Osteoblast (primary cell): ENCODE measurements at regions not wholly inside any gene's neighbourhood (a gene's known extent, or its start where the extent isn't known, plus 50 kb on each side); places are given as distances from the start of the nearest gene placed in this dataset.

Experiments
- DNase-seq: peaks from one replicate; pipeline ENCODE4 v3.0.0; 2011; ENCODE audit warnings: low spot score, mixed read lengths; ENCODE audit not compliant: insufficient read length; ENCODE audit errors: missing footprints
- H2AFZ ChIP-seq: 2 replicates; pipeline ENCODE4 v1.6.0; 2011; ENCODE audit warnings: mild to moderate bottlenecking, low read length
- H3K27ac ChIP-seq: 2 replicates; pipeline ENCODE4 v1.5.1; 2011; ENCODE audit warnings: mild to moderate bottlenecking, low read depth, low read length, moderate library complexity
- H3K27me3 ChIP-seq: 2 replicates; pipeline ENCODE4 v1.6.0; 2012; ENCODE audit warnings: mild to moderate bottlenecking, control low read depth, inconsistent platforms, low read length, moderate library complexity; ENCODE audit not compliant: insufficient read depth
- H3K36me3 ChIP-seq: 2 replicates; pipeline ENCODE4 v1.5.1; 2011; ENCODE audit warnings: mild to moderate bottlenecking, low read length, control low read depth, moderate library complexity; ENCODE audit not compliant: insufficient read depth
- H3K4me1 ChIP-seq: 2 replicates; pipeline ENCODE4 v1.5.1; 2011; ENCODE audit warnings: mild to moderate bottlenecking, low read length, control low read depth, moderate library complexity; ENCODE audit not compliant: insufficient read depth
- H3K4me2 ChIP-seq: 2 replicates; pipeline ENCODE4 v1.6.0; 2011; ENCODE audit warnings: mild to moderate bottlenecking, low read length; ENCODE audit not compliant: insufficient read depth
- H3K4me3 ChIP-seq: fragments of 200-600 bp; sonication (generic); 3 replicates; pipeline ENCODE4 v1.5.1; 2012; ENCODE audit warnings: mild to moderate bottlenecking, low read length, inconsistent platforms; ENCODE audit not compliant: insufficient read depth
- H3K79me2 ChIP-seq: 2 replicates; pipeline ENCODE4 v1.6.0; 2012; ENCODE audit warnings: mild to moderate bottlenecking, low read length, control low read depth, inconsistent platforms; ENCODE audit not compliant: insufficient read depth
- H3K9me3 ChIP-seq: 2 replicates; pipeline ENCODE4 v1.5.1; 2011; ENCODE audit warnings: low read depth, low read length, control low read depth
- H4K20me1 ChIP-seq: 2 replicates; pipeline ENCODE4 v1.6.0; 2012; ENCODE audit warnings: mild to moderate bottlenecking, low read length, control low read depth; ENCODE audit not compliant: insufficient read depth
- CTCF ChIP-seq: IDR thresholded peaks from 2 replicates; pipeline ENCODE4 v1.5.1; 2011; ENCODE audit warnings: mild to moderate bottlenecking, low read depth, low read length, moderate library complexity; ENCODE audit errors: extremely low read depth

GRCh38 chr2:66665124-66665984 is 230.4 kb downstream of the MEIS1 start:
- no peaks in the 10 kb centered on the region for H3K9me3 ChIP-seq

GRCh38 chr2:66667301-66667700 is 232.4 kb downstream of the MEIS1 start:
- Histone ChIP-seq H3K9me3 (no peaks in the 10 kb centered on the region), H3K36me3 (no peaks in the 10 kb centered on the region), H3K79me2 (no peaks in the 10 kb centered on the region), H3K27me3 (no peaks in the 10 kb centered on the region), H3K4me2 (no peak overlapping the region), H3K27ac (no peak overlapping the region), H2AFZ (no peak overlapping the region), H4K20me1 (no peaks in the 10 kb centered on the region), H3K4me1 (no peaks in the 10 kb centered on the region), H3K4me3 (no peak overlapping the region)
- peak; percentile 14 for DNase-seq
- no peak for TF ChIP-seq CTCF

More at GRCh38 chr2:66665124-66665984, 230.4 kb downstream of the MEIS1 start:
- Histone ChIP-seq H4K20me1 (no peaks in the 10 kb centered on the region), H3K27ac (no peak overlapping the region), H3K36me3 (no peaks in the 10 kb centered on the region), H3K4me3 (no peak overlapping the region), H2AFZ (no peak overlapping the region), H3K4me1 (no peaks in the 10 kb centered on the region), H3K79me2 (no peaks in the 10 kb centered on the region), H3K27me3 (no peaks in the 10 kb centered on the region), H3K4me2 (no peak overlapping the region)
- DNase-seq: no peak
- no peak for TF ChIP-seq CTCF

GRCh38 chr2:66673286-66673685 is 238.4 kb downstream of the MEIS1 start:
- Histone ChIP-seq H3K4me3 (no peak overlapping the region), H2AFZ (no peak overlapping the region), H3K36me3 (no peaks in the 10 kb centered on the region), H3K27ac (no peak overlapping the region), H4K20me1 (no peaks in the 10 kb centered on the region), H3K9me3 (no peaks in the 10 kb centered on the region), H3K27me3 (no peaks in the 10 kb centered on the region), H3K79me2 (no peaks in the 10 kb centered on the region), H3K4me1 (no peaks in the 10 kb centered on the region), H3K4me2 (no peak overlapping the region)
- DNase-seq: peak; percentile 1
- TF ChIP-seq CTCF: no peak

GRCh38 chr2:66674087-66674486 is 239.2 kb downstream of the MEIS1 start:
- no peak overlapping the region for H3K27ac ChIP-seq
- no peaks in the 10 kb centered on the region for H3K27me3 ChIP-seq
- no peaks in the 10 kb centered on the region for H3K4me1 ChIP-seq
- no peak for DNase-seq
- no peak overlapping the region for H3K4me3 ChIP-seq
- no peak for TF ChIP-seq CTCF
- H3K9me3 ChIP-seq: no peaks in the 10 kb centered on the region
- H4K20me1 ChIP-seq: no peaks in the 10 kb centered on the region
- no peaks in the 10 kb centered on the region for H3K36me3 ChIP-seq
- no peaks in the 10 kb centered on the region for H3K79me2 ChIP-seq
- H3K4me2 ChIP-seq: no peak overlapping the region
- H2AFZ ChIP-seq: no peak overlapping the region
